CD14-positive monocyte (primary cell): ENCODE measurements at regions not wholly inside any gene's neighbourhood (a gene's known extent, or its start where the extent isn't known, plus 50 kb on each side); places are given as distances from the start of the nearest gene placed in this dataset.

Experiments
- DNase-seq, 3 donors: peaks; one replicate each; pipeline ENCODE4 v3.0.0-alpha.2; 2011 to 2022
- H2AFZ ChIP-seq: 2 replicates; pipeline ENCODE4 v1.6.0; 2012; ENCODE audit warnings: mild to moderate bottlenecking, low read depth, low read length, inconsistent platforms; ENCODE audit not compliant: insufficient read depth, poor library complexity, severe bottlenecking
- H3K27ac ChIP-seq, 2 donors: 1 replicate in 1 of 2; 2 replicates in 1 of 2; pipeline ENCODE4 v1.5.1; 2012 to 2013; ENCODE audit warnings: low read length in 2 of 2, control low read depth in 1 of 2, inconsistent platforms in 1 of 2, low read depth in 1 of 2, mild to moderate bottlenecking in 1 of 2
- H3K27me3 ChIP-seq, 2 donors: one replicate each; pipeline versions ENCODE4 v1.6.0 to v1.6.1; 2011 to 2013; ENCODE audit warnings: low read length in 2 of 2; ENCODE audit not compliant: control insufficient read depth in 2 of 2, insufficient read depth in 2 of 2
- H3K36me3 ChIP-seq, 2 donors: replicated peaks in 1 of 2; 1 replicate in 1 of 2; 2 replicates in 1 of 2; pipeline versions ENCODE4 v1.5.1 to v1.6.1; 2012 to 2013; ENCODE audit warnings: low read length in 2 of 2, control low read depth in 1 of 2, inconsistent platforms in 1 of 2, mild to moderate bottlenecking in 1 of 2; ENCODE audit not compliant: insufficient read depth in 2 of 2, control insufficient read depth in 1 of 2
- H3K4me1 ChIP-seq, 2 donors: 1 replicate in 1 of 2; 2 replicates in 1 of 2; pipeline versions ENCODE4 v1.5.1 to v1.6.1; 2012 to 2013; ENCODE audit warnings: low read length in 2 of 2, control low read depth in 1 of 2, inconsistent platforms in 1 of 2, mild to moderate bottlenecking in 1 of 2, moderate library complexity in 1 of 2; ENCODE audit not compliant: insufficient read depth in 2 of 2, control insufficient read depth in 1 of 2
- H3K4me2 ChIP-seq: replicated peaks from 2 replicates; pipeline ENCODE3; 2012; ENCODE audit warnings: low read length, moderate library complexity, mild to moderate bottlenecking; ENCODE audit not compliant: poor library complexity, severe bottlenecking; ENCODE audit errors: extremely low read depth
- H3K4me3 ChIP-seq, 3 experiments: fragments of 200-600 bp in 1 of 3; sonication (generic) in 1 of 3; replicated peaks in 1 of 3; 1 replicate in 2 of 3; 2 replicates in 1 of 3; pipeline ENCODE4 v1.5.1; 2011 to 2013; ENCODE audit warnings: low read length in 3 of 3, mild to moderate bottlenecking in 3 of 3, control low read depth in 2 of 3, low read depth in 2 of 3, inconsistent platforms in 1 of 3, moderate library complexity in 1 of 3
- H3K79me2 ChIP-seq: 2 replicates; pipeline ENCODE4 v1.6.0; 2012; ENCODE audit warnings: mild to moderate bottlenecking, control low read depth, inconsistent platforms, low read length, moderate library complexity; ENCODE audit not compliant: insufficient read depth
- H3K9ac ChIP-seq: 2 replicates; pipeline ENCODE4 v1.6.0; 2017; ENCODE audit warnings: low read length, mild to moderate bottlenecking; ENCODE audit not compliant: insufficient read depth, poor library complexity, severe bottlenecking
- H3K9me3 ChIP-seq, 2 donors: replicated peaks in 1 of 2; 1 replicate in 1 of 2; 2 replicates in 1 of 2; pipeline versions ENCODE4 v1.5.1 to v1.6.1; 2012 to 2013; ENCODE audit warnings: low read length in 2 of 2, control low read depth in 1 of 2; ENCODE audit not compliant: control insufficient read depth in 1 of 2, insufficient read depth in 1 of 2
- H4K20me1 ChIP-seq: 2 replicates; pipeline ENCODE4 v1.6.0; 2012; ENCODE audit warnings: mild to moderate bottlenecking, low read length, control low read depth, moderate library complexity; ENCODE audit not compliant: insufficient read depth
- H3K27ac Mint-ChIP-seq, 7 donors: one replicate each; pipeline ENCODE4 v1.8.0; 2020; ENCODE audit warnings: mild to moderate bottlenecking in 7 of 7, mixed read lengths in 7 of 7, moderate library complexity in 6 of 7, inconsistent platforms in 2 of 7
- H3K27me3 Mint-ChIP-seq, 3 donors: one replicate each; pipeline ENCODE4 v1.8.0; 2021 to 2022; ENCODE audit warnings: low read depth in 3 of 3, mild to moderate bottlenecking in 3 of 3, mixed read lengths in 3 of 3, moderate library complexity in 3 of 3, inconsistent platforms in 1 of 3
- H3K36me3 Mint-ChIP-seq, 2 donors: one replicate each; pipeline ENCODE4 v1.8.0; 2020; ENCODE audit warnings: mixed read lengths in 2 of 2, inconsistent platforms in 1 of 2, mild to moderate bottlenecking in 1 of 2
- H3K4me1 Mint-ChIP-seq: one replicate; pipeline ENCODE4 v1.8.0; 2020; ENCODE audit warnings: mild to moderate bottlenecking, mixed read lengths
- H3K4me3 Mint-ChIP-seq, 2 donors: one replicate each; pipeline ENCODE4 v1.8.0; 2020; ENCODE audit warnings: mild to moderate bottlenecking in 2 of 2, mixed read lengths in 2 of 2, moderate library complexity in 1 of 2
- H3K9me3 Mint-ChIP-seq, 7 donors: one replicate each; pipeline ENCODE4 v1.8.0; 2020 to 2022; ENCODE audit warnings: mixed read lengths in 7 of 7, mild to moderate bottlenecking in 6 of 7, moderate library complexity in 6 of 7, inconsistent platforms in 2 of 7
- WGBS: methylation state at CpG from one replicate; pipeline ENCODE4 v1.1.5; 2013; ENCODE audit warnings: missing lambda C conversion rate; ENCODE audit not compliant: insufficient coverage; 5-methylcytosine and 5-hydroxymethylcytosine counted together
- intact Hi-C, 2 donors: fragments of 100-400 bp; cut with micrococcal nuclease; formaldehyde crosslinking; loops; one replicate each; pipeline versions ENCODE4 v1.15.0 to v1.15.1; 2023
- TF ChIP-seq, protein P1 (sequence below): fragments of 200-600 bp; IDR thresholded peaks from one replicate; pipeline ENCODE4 v1.8.0; 2022; ENCODE audit warnings: antibody characterized with exemption, mild to moderate bottlenecking

DNA sequence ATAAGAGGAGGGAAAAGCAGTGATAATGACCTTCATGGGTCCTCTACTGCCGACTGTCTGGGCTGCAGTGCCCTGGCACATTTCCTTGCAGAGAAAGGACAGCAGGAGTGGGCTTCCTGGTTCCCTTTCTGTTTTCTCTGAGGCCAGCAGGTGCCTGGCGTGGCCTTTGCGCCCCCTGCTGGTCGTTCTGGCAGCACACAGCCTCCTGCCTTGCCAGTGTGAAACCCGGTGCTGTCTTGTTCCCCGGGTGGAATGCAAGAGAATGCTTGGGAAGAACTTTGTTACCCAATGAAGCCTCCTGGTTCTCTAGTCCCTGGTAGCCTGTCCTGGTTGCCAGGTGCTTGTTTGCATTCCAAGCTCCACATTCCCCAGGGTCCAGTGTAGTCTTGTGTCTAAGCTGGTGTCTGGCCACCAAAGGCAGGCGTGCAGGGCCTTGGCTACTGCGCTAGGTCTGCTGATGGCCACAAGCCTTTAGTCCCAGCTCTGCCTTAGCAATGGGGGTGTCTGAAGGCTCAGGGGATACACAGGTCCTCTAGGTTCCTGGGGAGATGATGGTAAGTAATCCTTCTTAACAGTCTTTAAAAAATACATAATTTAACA is 1392.4 kb upstream of the TMEM132C start:
- peak overlapping the region; percentile 4 for H3K9ac ChIP-seq
- 22% methylated on average over 6 of the region's 8 CpGs for WGBS

DNA sequence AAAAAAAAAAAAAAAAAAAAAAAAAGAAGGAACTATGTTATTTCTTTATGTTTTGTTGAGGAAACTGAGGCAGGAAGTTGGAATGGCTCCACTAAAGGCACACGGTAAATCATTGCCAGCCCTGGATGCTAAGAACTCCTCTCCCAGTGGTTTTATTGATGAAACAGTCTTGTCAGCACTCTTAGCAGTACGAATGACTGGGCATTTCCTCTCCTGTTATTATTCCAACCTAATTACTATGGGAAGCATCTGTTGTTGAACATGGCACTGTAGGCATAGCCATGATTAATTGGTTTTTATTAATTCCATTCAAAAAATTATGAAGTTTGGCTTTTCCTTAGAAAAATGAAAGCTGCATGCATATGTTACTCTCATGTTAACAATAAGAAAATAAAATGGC is 1387.1 kb upstream of the TMEM132C start:
- H3K27ac ChIP-seq: no peak overlapping the region
- H3K36me3 Mint-ChIP-seq: no peaks in the 10 kb centered on the region
- WGBS: no CpG with 5 or more reads among the region's 2 CpGs
- no peak overlapping the region for H3K9ac ChIP-seq
- H3K4me3 ChIP-seq: no peak overlapping the region
- no peak overlapping the region for H2AFZ ChIP-seq
- no peaks in the 10 kb centered on the region for H3K4me1 Mint-ChIP-seq
- H3K4me1 ChIP-seq: no peaks in the 10 kb centered on the region
- H3K9me3 ChIP-seq: no peaks in the 10 kb centered on the region
- TF ChIP-seq, protein P1, sequence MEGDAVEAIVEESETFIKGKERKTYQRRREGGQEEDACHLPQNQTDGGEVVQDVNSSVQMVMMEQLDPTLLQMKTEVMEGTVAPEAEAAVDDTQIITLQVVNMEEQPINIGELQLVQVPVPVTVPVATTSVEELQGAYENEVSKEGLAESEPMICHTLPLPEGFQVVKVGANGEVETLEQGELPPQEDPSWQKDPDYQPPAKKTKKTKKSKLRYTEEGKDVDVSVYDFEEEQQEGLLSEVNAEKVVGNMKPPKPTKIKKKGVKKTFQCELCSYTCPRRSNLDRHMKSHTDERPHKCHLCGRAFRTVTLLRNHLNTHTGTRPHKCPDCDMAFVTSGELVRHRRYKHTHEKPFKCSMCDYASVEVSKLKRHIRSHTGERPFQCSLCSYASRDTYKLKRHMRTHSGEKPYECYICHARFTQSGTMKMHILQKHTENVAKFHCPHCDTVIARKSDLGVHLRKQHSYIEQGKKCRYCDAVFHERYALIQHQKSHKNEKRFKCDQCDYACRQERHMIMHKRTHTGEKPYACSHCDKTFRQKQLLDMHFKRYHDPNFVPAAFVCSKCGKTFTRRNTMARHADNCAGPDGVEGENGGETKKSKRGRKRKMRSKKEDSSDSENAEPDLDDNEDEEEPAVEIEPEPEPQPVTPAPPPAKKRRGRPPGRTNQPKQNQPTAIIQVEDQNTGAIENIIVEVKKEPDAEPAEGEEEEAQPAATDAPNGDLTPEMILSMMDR: no peak
- H3K79me2 ChIP-seq: no peaks in the 10 kb centered on the region
- no peak overlapping the region for H3K4me2 ChIP-seq
- no peaks in the 10 kb centered on the region for H3K36me3 ChIP-seq
- H3K27me3 Mint-ChIP-seq: peaks cover 0 to 2% (median 0%) of the 10 kb centered on the region in 3 donors
- intact Hi-C loops: loop anchor here (5.0 to 10.0 kb wide), 2 partner anchors 1695 to 1698 kb away; partner anchors contain the start of gene TMEM132B (in 1 of the 2)
- no peak overlapping the region for H3K4me3 Mint-ChIP-seq
- no peak for DNase-seq
- H3K27me3 ChIP-seq: no peaks in the 10 kb centered on the region
- H3K9me3 Mint-ChIP-seq: peaks cover 0 to 3% (median 0%) of the 10 kb centered on the region in 7 donors
- no peaks in the 10 kb centered on the region for H4K20me1 ChIP-seq
- no peak overlapping the region for H3K27ac Mint-ChIP-seq

More for the DNA sequence above, 1392.4 kb upstream of the TMEM132C start:
- no peak overlapping the region for H3K27ac Mint-ChIP-seq
- intact Hi-C loops: loop anchor here (5.0 to 10.0 kb wide), 2 partner anchors 1690 to 1692 kb away; partner anchors contain the start of gene TMEM132B (in 1 of the 2)
- no peaks in the 10 kb centered on the region for H3K36me3 ChIP-seq
- H3K27ac ChIP-seq: no peak overlapping the region
- no peak overlapping the region for H3K4me3 ChIP-seq
- H3K4me1 Mint-ChIP-seq: no peaks in the 10 kb centered on the region
- H3K9me3 ChIP-seq: no peaks in the 10 kb centered on the region
- no peaks in the 10 kb centered on the region for H3K79me2 ChIP-seq
- no peak overlapping the region for H3K4me3 Mint-ChIP-seq
- no peaks in the 10 kb centered on the region for H3K36me3 Mint-ChIP-seq
- no peaks in the 10 kb centered on the region for H3K27me3 Mint-ChIP-seq
- no peaks in the 10 kb centered on the region for H4K20me1 ChIP-seq
- TF ChIP-seq, protein P1: peak; percentile 80
- peaks cover 0 to 3% (median 0%) of the 10 kb centered on the region in 7 donors for H3K9me3 Mint-ChIP-seq
- no peak overlapping the region for H3K4me2 ChIP-seq
- no peaks in the 10 kb centered on the region for H3K4me1 ChIP-seq
- H2AFZ ChIP-seq: no peak overlapping the region
- no peaks in the 10 kb centered on the region for H3K27me3 ChIP-seq
- DNase-seq: peak in 2 of 3 donors; percentile 3 to 24
